ENCODE measurements at regions not wholly inside any gene's neighbourhood (a gene's known extent, or its start where the extent isn't known, plus 50 kb on each side); places are given as distances from the start of the nearest gene placed in this dataset.

DNA sequence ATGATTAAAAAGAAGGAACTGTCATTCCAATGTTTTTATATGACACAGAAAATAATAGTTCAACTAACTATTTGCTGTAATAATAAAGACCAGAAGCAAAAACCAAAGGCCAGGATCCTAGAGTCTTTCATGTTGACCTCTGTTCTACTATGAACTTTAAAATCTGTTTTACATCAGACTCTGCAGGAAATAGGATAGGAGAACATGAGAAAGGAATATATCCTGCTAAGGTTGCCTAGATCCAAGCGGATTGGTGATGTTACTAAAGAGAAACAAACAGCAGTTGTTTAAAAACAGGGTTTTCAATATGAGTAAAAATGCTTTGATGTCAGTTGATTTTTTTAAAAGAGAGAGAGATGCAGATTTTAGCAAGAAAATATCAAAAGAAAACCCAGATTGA, 549.6 kb downstream of the ZIC1 start:
- no peak overlapping the region for H3K4me2 ChIP-seq (ENCODE audit: control insufficient read depth, insufficient read depth)
- no TSS peak for BruUV-seq (replicated peaks)
- no peak for TF ChIP-seq ZNF384 (IDR thresholded peaks at IDR 0.05; ENCODE audit: borderline replicate concordance, low read depth, low read length)
- TF ChIP-seq, protein P1, sequence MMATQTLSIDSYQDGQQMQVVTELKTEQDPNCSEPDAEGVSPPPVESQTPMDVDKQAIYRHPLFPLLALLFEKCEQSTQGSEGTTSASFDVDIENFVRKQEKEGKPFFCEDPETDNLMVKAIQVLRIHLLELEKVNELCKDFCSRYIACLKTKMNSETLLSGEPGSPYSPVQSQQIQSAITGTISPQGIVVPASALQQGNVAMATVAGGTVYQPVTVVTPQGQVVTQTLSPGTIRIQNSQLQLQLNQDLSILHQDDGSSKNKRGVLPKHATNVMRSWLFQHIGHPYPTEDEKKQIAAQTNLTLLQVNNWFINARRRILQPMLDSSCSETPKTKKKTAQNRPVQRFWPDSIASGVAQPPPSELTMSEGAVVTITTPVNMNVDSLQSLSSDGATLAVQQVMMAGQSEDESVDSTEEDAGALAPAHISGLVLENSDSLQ (IDR thresholded peaks at IDR 0.05): no peak
- TF ChIP-seq CHD4 (IDR thresholded peaks at IDR 0.05): no peak
- no peak for TF ChIP-seq GATAD2B (conservative IDR thresholded peaks at IDR 0.05; ENCODE audit: low read depth)
- no peaks in the 10 kb centered on the region for H3K27me3 ChIP-seq (replicated peaks in 1 of 2; ENCODE audit: control insufficient read depth in 2 of 2, insufficient read depth in 2 of 2, low read length in 1 of 2)
- DNase-seq (ENCODE audit: low read depth, low spot score) (no peak), ATAC-seq (no peak), FAIRE-seq (no peak)
- H3K9me3 ChIP-seq (replicated peaks; ENCODE audit: control insufficient read depth, insufficient read depth, low read length): no peaks in the 10 kb centered on the region
- no peak overlapping the region for H2AFZ ChIP-seq (ENCODE audit: control insufficient read depth, low read depth, low read length)
- no peak overlapping the region for H3K9ac ChIP-seq (ENCODE audit: control insufficient read depth, insufficient read depth, low read length)
- ChIA-PET SMC1A (ENCODE audit: uncharacterized antibody, unreplicated experiment) (no interaction called here), POLR2A (no interaction called here), RAD21 (ENCODE audit: unreplicated experiment) (no interaction called here), CTCF (no interaction called here)
- intact Hi-C loops (cut with micrococcal nuclease; ENCODE audit: unreplicated experiment): no loop called here
- no peak overlapping the region for H3K27ac ChIP-seq (ENCODE audit: control insufficient read depth, insufficient read depth)
- WGBS (ENCODE audit: insufficient coverage, insufficient replicate concordance, low lambda C conversion rate, missing lambda C conversion rate): 31% methylated on average over 1 of the region's 1 CpG
- H3K4me1 ChIP-seq (ENCODE audit: control insufficient read depth, insufficient read depth, low read length): no peaks in the 10 kb centered on the region
- in situ Hi-C loops (cut with MboI): no loop called here
- H3K4me3 ChIP-seq: no peak overlapping the region
- H3K79me2 ChIP-seq (ENCODE audit: control insufficient read depth, insufficient read depth, low read length): no peaks in the 10 kb centered on the region
- no peaks in the 10 kb centered on the region for H4K20me1 ChIP-seq (ENCODE audit: control insufficient read depth, insufficient read depth)
- no peaks in the 10 kb centered on the region for H3K36me3 ChIP-seq (ENCODE audit: control insufficient read depth in 2 of 2, insufficient read depth in 2 of 2, low read length in 1 of 2)

DNA sequence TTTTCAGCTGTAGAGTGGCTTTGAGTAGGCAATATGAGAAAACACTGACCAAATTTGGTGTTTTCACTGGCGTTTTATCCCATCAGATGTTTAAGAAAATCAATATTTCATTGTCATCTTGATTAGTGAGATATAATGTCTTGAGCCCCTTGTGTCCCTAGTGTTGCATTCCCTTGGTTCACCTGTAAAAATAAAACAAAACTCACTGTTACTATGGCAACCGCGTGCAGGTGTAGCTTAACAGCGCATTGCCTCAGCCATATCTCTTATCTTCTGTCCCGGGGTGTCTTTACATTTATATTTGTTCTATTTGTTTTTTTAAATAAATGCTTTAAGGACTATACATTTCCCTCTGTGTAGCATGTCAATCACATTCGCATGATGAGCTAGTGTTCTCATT, 551.6 kb downstream of the ZIC1 start:
- ATAC-seq: no peak
- WGBS (ENCODE audit: insufficient coverage, insufficient replicate concordance, low lambda C conversion rate, missing lambda C conversion rate): 47% methylated on average over 6 of the region's 6 CpGs
- CTCF ChIA-PET: interaction anchor here (1.0 kb wide), 2 partner anchors 10 to 15 kb away, joined by 4 read pairs; no protein-coding TSS in a partner anchor

More for the DNA sequence above, 551.6 kb downstream of the ZIC1 start:
- Histone ChIP-seq H3K27ac (ENCODE audit: control insufficient read depth, insufficient read depth) (no peak overlapping the region), H3K4me2 (ENCODE audit: control insufficient read depth, insufficient read depth) (no peak overlapping the region), H3K36me3 (ENCODE audit: control insufficient read depth in 2 of 2, insufficient read depth in 2 of 2, low read length in 1 of 2) (no peaks in the 10 kb centered on the region), H2AFZ (ENCODE audit: control insufficient read depth, low read depth, low read length) (no peak overlapping the region), H3K9me3 (replicated peaks; ENCODE audit: control insufficient read depth, insufficient read depth, low read length) (no peaks in the 10 kb centered on the region), H3K9ac (ENCODE audit: control insufficient read depth, insufficient read depth, low read length) (no peak overlapping the region), H3K79me2 (ENCODE audit: control insufficient read depth, insufficient read depth, low read length) (no peaks in the 10 kb centered on the region), H4K20me1 (ENCODE audit: control insufficient read depth, insufficient read depth) (no peaks in the 10 kb centered on the region), H3K27me3 (replicated peaks in 1 of 2; ENCODE audit: control insufficient read depth in 2 of 2, insufficient read depth in 2 of 2, low read length in 1 of 2) (no peaks in the 10 kb centered on the region), H3K4me3 (no peak overlapping the region), H3K4me1 (ENCODE audit: control insufficient read depth, insufficient read depth, low read length) (no peaks in the 10 kb centered on the region)
- no TSS peak for BruUV-seq (replicated peaks)
- DNase-seq (ENCODE audit: low read depth, low spot score) (no peak), FAIRE-seq (no peak)
- ChIA-PET SMC1A (ENCODE audit: uncharacterized antibody, unreplicated experiment) (interaction anchor here (0.8 kb wide), 2 partner anchors 30 to 50 kb away, joined by 3 read pairs; no protein-coding TSS in a partner anchor), RAD21 (ENCODE audit: unreplicated experiment) (no interaction called here), POLR2A (interaction anchor here (1.0 kb wide), 1 partner anchor 10 kb away, joined by 5 read pairs; no protein-coding TSS in a partner anchor)
- intact Hi-C loops (cut with micrococcal nuclease; ENCODE audit: unreplicated experiment) (no loop called here), in situ Hi-C loops (cut with MboI) (no loop called here)
- TF ChIP-seq SREBF2 (IDR thresholded peaks at IDR 0.05; ENCODE audit: low read length): no peak
- no peak for TF ChIP-seq ZNF217 (IDR thresholded peaks at IDR 0.05)
- no peak for TF ChIP-seq CREB1 (IDR thresholded peaks at IDR 0.05; ENCODE audit: low read depth)
- no peak for TF ChIP-seq CHD4 (IDR thresholded peaks at IDR 0.05)
- TF ChIP-seq POLR2AphosphoS5 (IDR thresholded peaks at IDR 0.05; ENCODE audit: low read length): no peak
- no peak for TF ChIP-seq IRF4 (IDR thresholded peaks at IDR 0.05; ENCODE audit: low read depth, low read length)
- no peak for TF ChIP-seq CHD1 (IDR thresholded peaks at IDR 0.05; ENCODE audit: low read depth, low read length)
- TF ChIP-seq, protein P2, sequence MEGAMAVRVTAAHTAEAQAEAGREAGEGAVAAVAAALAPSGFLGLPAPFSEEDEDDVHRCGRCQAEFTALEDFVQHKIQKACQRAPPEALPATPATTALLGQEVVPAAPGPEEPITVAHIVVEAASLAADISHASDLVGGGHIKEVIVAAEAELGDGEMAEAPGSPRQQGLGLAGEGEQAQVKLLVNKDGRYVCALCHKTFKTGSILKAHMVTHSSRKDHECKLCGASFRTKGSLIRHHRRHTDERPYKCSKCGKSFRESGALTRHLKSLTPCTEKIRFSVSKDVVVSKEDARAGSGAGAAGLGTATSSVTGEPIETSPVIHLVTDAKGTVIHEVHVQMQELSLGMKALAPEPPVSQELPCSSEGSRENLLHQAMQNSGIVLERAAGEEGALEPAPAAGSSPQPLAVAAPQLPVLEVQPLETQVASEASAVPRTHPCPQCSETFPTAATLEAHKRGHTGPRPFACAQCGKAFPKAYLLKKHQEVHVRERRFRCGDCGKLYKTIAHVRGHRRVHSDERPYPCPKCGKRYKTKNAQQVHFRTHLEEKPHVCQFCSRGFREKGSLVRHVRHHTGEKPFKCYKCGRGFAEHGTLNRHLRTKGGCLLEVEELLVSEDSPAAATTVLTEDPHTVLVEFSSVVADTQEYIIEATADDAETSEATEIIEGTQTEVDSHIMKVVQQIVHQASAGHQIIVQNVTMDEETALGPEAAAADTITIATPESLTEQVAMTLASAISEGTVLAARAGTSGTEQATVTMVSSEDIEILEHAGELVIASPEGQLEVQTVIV (IDR thresholded peaks at IDR 0.05; ENCODE audit: borderline replicate concordance, partially characterized antibody): no peak
- TF ChIP-seq NFYB (IDR thresholded peaks at IDR 0.05; ENCODE audit: insufficient read depth, low read depth, low read length): no peak
